Fibroblast of pulmonary artery (primary cell): ENCODE measurements at regions not wholly inside any gene's neighbourhood (a gene's known extent, or its start where the extent isn't known, plus 50 kb on each side); places are given as distances from the start of the nearest gene placed in this dataset.
A peak's percentile ranks its signal among the peaks of the same experiment; 100 is the strongest.

Source experiments
- DNase-seq: peaks from one replicate; pipeline ENCODE4 v3.0.0-alpha.2; 2010; ENCODE audit warnings: low read depth
- H3K4me3 ChIP-seq: replicated peaks from 2 replicates; pipeline ENCODE4 v1.5.1; 2011; ENCODE audit warnings: low read depth, mild to moderate bottlenecking, control low read depth, low read length, moderate library complexity
- TF ChIP-seq, protein P1 (sequence below): IDR thresholded peaks from 2 replicates; pipeline ENCODE4 v1.5.1; 2011; ENCODE audit warnings: mild to moderate bottlenecking, control low read depth, low read length, inconsistent platforms; ENCODE audit errors: missing control alignments

DNA sequence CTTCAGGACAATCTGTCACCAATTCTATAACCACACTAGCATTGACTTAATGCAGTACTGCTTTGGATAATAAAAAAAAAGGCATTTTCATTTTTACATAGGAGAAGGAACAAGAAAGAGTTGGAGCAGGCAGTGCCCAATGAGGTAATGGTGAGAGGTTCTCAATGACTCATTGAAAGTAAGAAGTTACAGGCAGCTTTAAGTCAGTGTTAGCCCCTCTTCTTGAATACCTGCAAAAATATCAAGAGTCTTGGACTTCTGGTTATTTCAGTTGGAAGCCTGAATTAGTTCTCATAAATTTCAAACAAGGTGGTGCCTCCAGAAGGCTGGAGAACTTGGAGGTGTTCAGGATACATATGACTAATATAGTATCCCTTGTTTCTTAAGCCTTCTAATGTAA is 422.5 kb downstream of the HTR7 start:
- TF ChIP-seq, protein P1, sequence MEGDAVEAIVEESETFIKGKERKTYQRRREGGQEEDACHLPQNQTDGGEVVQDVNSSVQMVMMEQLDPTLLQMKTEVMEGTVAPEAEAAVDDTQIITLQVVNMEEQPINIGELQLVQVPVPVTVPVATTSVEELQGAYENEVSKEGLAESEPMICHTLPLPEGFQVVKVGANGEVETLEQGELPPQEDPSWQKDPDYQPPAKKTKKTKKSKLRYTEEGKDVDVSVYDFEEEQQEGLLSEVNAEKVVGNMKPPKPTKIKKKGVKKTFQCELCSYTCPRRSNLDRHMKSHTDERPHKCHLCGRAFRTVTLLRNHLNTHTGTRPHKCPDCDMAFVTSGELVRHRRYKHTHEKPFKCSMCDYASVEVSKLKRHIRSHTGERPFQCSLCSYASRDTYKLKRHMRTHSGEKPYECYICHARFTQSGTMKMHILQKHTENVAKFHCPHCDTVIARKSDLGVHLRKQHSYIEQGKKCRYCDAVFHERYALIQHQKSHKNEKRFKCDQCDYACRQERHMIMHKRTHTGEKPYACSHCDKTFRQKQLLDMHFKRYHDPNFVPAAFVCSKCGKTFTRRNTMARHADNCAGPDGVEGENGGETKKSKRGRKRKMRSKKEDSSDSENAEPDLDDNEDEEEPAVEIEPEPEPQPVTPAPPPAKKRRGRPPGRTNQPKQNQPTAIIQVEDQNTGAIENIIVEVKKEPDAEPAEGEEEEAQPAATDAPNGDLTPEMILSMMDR: no peak

DNA sequence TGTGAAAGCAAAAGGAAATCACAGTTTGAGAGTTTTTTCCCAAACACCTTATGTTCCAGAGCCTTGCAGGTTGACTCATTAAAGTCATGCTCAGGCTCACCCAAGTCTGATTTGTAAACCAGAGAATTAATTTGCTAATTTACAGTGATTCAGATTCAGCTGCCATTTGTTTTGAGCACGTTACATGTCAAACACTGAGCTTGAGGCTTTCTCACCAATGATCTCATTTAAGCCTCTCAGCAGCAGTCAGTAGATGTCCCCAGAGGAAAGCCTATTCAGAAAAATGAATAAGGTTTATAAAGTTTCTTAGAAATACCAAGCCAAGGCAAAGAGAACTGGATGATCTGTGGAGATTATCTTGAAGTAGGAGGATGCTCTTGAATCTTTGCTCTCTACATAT is 420.4 kb downstream of the HTR7 start:
- DNase-seq: peak; percentile 20
- TF ChIP-seq, protein P1: no peak
- H3K4me3 ChIP-seq: no peak overlapping the region

More for the DNA sequence above, 422.5 kb downstream of the HTR7 start:
- no peak for DNase-seq
- H3K4me3 ChIP-seq: no peak overlapping the region

DNA sequence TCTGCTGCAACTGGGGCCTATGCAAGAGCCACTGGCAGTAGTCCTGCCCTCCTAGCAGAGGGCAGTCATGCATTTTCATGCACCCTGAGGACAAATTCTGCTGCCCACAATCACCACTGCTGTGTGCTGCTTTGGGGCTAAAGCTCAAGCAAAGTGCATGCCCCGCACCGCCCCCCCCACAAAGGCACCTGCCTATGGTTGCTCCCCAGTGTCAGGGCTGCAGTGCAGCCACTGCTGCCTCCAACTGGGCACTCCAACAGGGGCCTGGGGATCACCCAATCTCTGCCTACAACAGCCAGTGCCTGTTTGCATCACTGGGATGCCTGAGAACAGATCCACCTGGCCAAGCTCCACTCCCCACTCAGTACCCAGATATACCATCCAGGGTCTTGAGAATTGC is 417.0 kb downstream of the HTR7 start:
- DNase-seq: no peak
- TF ChIP-seq, protein P1: no peak
- no peak overlapping the region for H3K4me3 ChIP-seq

DNA sequence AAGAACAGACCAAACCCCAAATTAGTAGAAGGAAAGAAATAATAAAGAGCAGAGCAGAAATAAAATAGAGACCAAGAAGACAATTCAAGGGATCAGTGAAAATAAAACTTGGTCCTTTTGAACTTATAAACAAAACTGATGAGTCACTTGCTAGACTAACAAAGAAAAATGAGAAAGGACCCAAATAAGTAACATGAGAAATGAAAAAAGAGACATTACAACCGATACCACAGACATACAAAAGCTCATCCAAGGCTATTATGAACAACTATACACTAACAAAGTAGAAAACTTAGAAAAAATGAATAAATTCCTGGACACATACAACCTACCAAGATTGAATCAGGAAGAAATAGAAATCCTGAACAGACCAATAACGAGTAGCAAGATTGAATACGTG is 414.5 kb downstream of the HTR7 start:
- H3K4me3 ChIP-seq: no peak overlapping the region
- no peak for DNase-seq
- TF ChIP-seq, protein P1: no peak

DNA sequence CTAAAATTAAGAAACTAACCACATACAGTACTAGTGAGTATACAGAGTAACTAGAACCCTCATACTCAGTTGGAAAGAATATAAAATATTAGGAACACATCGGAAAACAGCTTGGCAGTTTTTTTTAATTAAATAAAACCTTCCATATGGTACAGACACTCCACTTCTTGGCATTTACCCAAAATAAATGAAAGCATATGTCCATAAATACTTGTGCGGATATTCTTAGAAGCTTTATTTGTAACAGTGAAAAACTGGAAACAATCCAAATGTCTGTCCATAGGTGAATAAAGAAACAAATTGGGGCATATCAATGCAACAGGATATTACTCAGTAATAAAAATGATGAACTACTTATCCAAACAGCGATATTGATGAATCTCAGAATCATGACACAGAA is 410.0 kb downstream of the HTR7 start:
- TF ChIP-seq, protein P1: no peak
- no peak for DNase-seq
- no peak overlapping the region for H3K4me3 ChIP-seq

DNA sequence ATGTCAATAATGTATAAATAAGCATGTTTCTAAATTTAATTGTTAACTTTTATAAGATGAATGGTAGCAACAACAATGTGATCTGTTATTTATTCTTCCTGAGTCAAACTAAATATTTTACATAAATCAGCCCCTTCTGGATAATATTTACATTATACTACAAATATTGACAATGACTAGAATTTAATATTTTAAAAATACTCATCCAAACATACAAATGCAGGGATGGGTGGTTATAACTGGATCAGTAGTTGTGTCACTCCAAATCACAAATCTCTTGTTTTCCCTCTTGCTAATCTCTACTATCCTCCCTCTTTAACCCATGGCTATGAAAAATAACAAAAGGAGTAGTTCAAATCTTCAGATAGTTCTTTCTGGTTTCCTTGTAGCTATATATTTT is 407.0 kb downstream of the HTR7 start:
- TF ChIP-seq, protein P1: no peak
- no peak overlapping the region for H3K4me3 ChIP-seq
- DNase-seq: no peak

DNA sequence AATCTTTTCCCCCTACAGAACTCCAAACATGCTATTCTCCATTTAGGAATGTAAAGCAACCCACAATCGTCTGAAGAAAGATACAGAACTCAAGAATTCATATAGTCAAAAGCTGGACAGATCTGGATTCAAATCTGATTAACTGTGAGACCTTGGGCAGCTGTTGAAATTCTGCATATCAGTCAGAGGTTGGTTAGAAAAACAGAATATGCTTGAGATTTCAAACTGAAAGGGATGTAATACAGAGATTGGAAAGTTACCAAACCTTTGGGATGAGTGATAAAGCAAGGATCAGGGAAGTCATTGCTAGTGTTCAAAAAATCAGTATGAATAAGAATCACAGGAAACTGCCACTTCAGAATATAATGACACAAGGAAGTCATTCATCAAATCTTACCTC is 406.6 kb downstream of the HTR7 start:
- TF ChIP-seq, protein P1: no peak
- peak; percentile 45 for DNase-seq
- no peak overlapping the region for H3K4me3 ChIP-seq
